ENCODE measurements at regions not wholly inside any gene's neighbourhood (a gene's known extent, or its start where the extent isn't known, plus 50 kb on each side); places are given as distances from the start of the nearest gene placed in this dataset.
"Not testable (repeated sequence)": the region's sequence is repeated elsewhere in the genome, so short reads cannot be mapped to it uniquely, and the experiment has no call there.

DNA sequence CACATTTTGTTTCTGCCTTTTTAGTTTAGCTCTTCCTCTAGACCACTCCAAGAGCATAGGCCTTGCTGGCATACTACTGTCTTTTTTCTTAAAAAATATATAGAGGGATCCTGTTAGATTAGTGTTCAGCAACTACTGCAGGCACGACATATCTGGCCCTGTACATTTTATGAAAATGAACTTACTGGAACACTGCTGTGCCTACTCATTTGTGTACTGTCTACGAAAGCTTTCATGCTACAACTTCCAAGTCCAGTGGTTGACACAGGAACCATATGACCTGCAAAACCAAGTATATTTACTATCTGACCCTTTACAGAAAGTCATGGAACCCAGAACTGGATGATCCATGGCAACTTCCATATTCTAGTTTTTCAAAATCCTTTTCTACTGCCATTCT, 66.6 kb upstream of the SPTLC3 start:
- H3K9me3 Mint-ChIP-seq, result no peaks in the 10 kb centered on the region
- H3K4me3 Mint-ChIP-seq, result no peak overlapping the region
- H3K4me1 Mint-ChIP-seq, result no peaks in the 10 kb centered on the region
- H3K27ac Mint-ChIP-seq, result no peak overlapping the region
- H3K27me3 Mint-ChIP-seq, result no peaks in the 10 kb centered on the region
- no peaks in the 10 kb centered on the region for H3K36me3 Mint-ChIP-seq

DNA sequence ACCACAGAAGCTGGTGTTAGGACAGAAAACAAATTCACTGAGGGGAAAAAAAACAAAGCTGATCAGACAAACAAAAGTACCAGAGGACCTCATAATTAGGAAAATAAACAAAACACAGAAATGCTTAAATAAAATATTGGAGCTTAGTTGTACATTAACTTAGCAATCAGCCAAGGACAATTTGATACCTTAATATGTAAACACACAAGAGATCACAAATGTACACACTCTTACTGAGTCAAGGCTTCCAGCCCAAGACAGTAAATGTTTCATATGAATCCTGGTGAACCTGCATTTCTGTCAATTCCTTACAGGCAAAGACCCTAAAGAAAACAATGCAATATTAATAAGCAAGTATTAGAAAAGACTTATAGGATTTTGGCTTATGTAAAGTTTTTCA, 62.0 kb upstream of the SPTLC3 start:
- Mint-ChIP-seq H3K4me1 (no peaks in the 10 kb centered on the region), H3K4me3 (no peak overlapping the region), H3K36me3 (no peaks in the 10 kb centered on the region), H3K27me3 (no peaks in the 10 kb centered on the region), H3K9me3 (no peaks in the 10 kb centered on the region), H3K27ac (no peak overlapping the region)

GRCh38 chr20:12947691-12948090, 61.1 kb upstream of the SPTLC3 start:
- H3K36me3 Mint-ChIP-seq, result no peaks in the 10 kb centered on the region
- H3K27me3 Mint-ChIP-seq, result no peaks in the 10 kb centered on the region
- H3K9me3 Mint-ChIP-seq, result no peaks in the 10 kb centered on the region
- H3K27ac Mint-ChIP-seq, result no peak overlapping the region
- H3K4me3 Mint-ChIP-seq, result no peak overlapping the region
- H3K4me1 Mint-ChIP-seq, result no peaks in the 10 kb centered on the region

GRCh38 chr20:12949429-12949980, 59.3 kb upstream of the SPTLC3 start:
- Mint-ChIP-seq H3K27me3 (no peaks in the 10 kb centered on the region), H3K36me3 (no peaks in the 10 kb centered on the region), H3K27ac (no peak overlapping the region), H3K4me1 (no peaks in the 10 kb centered on the region), H3K4me3 (no peak overlapping the region), H3K9me3 (no peaks in the 10 kb centered on the region)

GRCh38 chr20:12954254-12954653, 54.5 kb upstream of the SPTLC3 start:
- H3K4me3 Mint-ChIP-seq, H3K36me3 Mint-ChIP-seq, H3K27me3 Mint-ChIP-seq, H3K4me1 Mint-ChIP-seq, H3K9me3 Mint-ChIP-seq, H3K27ac Mint-ChIP-seq: not testable (repeated sequence)

- Mint-ChIP-seq H3K4me3 (no peak overlapping the region), H3K4me1 (no peaks in the 10 kb centered on the region), H3K9me3 (no peaks in the 10 kb centered on the region), H3K27me3 (no peaks in the 10 kb centered on the region), H3K27ac (no peak overlapping the region), H3K36me3 (no peaks in the 10 kb centered on the region)
Observed at GRCh38 chr20:12955611-12956010, 53.2 kb upstream of the SPTLC3 start.

DNA sequence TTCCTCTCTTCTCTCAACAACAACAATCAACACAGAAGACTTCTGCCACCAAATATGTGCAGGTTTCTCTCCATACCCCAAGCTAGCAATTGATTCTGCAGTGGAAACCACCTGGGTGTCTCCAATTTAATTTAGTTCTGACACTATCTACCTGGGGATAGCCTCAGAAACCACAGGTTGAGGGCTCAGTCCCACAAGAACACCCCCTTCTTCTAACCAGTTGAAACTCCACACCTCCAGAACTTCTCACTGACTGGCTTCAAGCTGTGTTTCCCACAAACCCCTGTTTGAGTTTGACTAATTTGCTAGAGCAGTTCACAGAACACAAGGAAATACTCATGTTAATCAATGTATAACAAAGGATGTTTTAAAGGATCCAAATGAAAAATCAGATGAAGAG, 52.5 kb upstream of the SPTLC3 start:
- no peaks in the 10 kb centered on the region for H3K4me1 Mint-ChIP-seq
- no peaks in the 10 kb centered on the region for H3K36me3 Mint-ChIP-seq
- H3K27me3 Mint-ChIP-seq, result no peaks in the 10 kb centered on the region
- no peaks in the 10 kb centered on the region for H3K9me3 Mint-ChIP-seq
- H3K27ac Mint-ChIP-seq, result no peak overlapping the region
- no peak overlapping the region for H3K4me3 Mint-ChIP-seq

- H3K27ac Mint-ChIP-seq, result no peak overlapping the region
- no peaks in the 10 kb centered on the region for H3K36me3 Mint-ChIP-seq
- no peak overlapping the region for H3K4me3 Mint-ChIP-seq
- H3K9me3 Mint-ChIP-seq, result no peaks in the 10 kb centered on the region
- no peaks in the 10 kb centered on the region for H3K27me3 Mint-ChIP-seq
- H3K4me1 Mint-ChIP-seq, result no peaks in the 10 kb centered on the region
Observed at GRCh38 chr20:12957968-12958367, 50.8 kb upstream of the SPTLC3 start.

Data from activated naive CD4-positive, alpha-beta T cell treated with anti-CD3 and anti-CD28 coated beads, Interleukin-2, amount 50 U/mL, for 24 hours (primary cell).